Neural progenitor cell (in vitro differentiated cells): ENCODE measurements at regions not wholly inside any gene's neighbourhood (a gene's known extent, or its start where the extent isn't known, plus 50 kb on each side); places are given as distances from the start of the nearest gene placed in this dataset.

Source experiments
- EZH2 ChIP-seq: fragments of 200-600 bp; sonication (generic); IDR thresholded peaks from 2 replicates; pipeline ENCODE4 v1.6.1; 2017; ENCODE audit warnings: antibody characterized with exemption, mild to moderate bottlenecking, moderate library complexity
- EZH2phosphoT487 ChIP-seq: fragments of 200-600 bp; sonication (generic); IDR thresholded peaks from 2 replicates; pipeline ENCODE4 v1.6.1; 2017; ENCODE audit warnings: antibody characterized with exemption
- TF ChIP-seq, protein P1 (sequence below): fragments of 200-600 bp; sonication (generic); IDR thresholded peaks from 2 replicates; pipeline ENCODE4 v1.5.1; 2017; ENCODE audit warnings: antibody characterized with exemption, mild to moderate bottlenecking

DNA sequence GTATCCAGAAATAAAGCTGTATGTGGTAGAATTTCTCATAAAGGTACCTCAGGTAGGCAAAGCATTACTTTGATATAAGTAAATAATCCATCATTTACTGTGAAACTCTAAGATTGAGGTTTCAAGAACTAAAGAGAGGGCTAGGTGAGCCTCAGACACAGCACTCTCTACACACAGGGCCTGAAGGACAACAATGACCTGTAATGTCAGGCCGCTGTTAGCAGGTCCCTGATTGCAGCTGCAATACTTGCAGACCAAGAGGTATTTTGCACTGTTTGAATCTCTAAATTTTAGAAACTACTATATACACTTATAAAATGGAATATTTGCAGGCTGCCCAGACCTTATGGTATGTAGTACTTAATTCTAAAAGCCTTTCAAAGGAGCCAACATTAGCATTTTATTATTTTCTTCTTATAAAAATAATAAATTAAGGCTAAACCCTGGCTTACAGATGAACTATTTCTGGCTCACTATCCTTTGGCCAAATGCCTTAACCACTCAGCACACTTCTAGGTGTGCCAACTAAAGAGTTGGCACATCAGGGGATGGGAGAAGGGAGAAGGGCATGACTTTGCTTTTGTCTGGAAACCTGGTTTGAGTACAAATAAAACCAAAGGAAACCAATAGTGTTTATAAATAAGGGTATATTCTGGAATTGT is 66.7 kb upstream of the SLC39A10 start:
- TF ChIP-seq EZH2phosphoT487 (no peak), EZH2 (no peak)
- TF ChIP-seq, protein P1, sequence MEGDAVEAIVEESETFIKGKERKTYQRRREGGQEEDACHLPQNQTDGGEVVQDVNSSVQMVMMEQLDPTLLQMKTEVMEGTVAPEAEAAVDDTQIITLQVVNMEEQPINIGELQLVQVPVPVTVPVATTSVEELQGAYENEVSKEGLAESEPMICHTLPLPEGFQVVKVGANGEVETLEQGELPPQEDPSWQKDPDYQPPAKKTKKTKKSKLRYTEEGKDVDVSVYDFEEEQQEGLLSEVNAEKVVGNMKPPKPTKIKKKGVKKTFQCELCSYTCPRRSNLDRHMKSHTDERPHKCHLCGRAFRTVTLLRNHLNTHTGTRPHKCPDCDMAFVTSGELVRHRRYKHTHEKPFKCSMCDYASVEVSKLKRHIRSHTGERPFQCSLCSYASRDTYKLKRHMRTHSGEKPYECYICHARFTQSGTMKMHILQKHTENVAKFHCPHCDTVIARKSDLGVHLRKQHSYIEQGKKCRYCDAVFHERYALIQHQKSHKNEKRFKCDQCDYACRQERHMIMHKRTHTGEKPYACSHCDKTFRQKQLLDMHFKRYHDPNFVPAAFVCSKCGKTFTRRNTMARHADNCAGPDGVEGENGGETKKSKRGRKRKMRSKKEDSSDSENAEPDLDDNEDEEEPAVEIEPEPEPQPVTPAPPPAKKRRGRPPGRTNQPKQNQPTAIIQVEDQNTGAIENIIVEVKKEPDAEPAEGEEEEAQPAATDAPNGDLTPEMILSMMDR: no peak
